Neutrophil (primary cell): ENCODE measurements at regions not wholly inside any gene's neighbourhood (a gene's known extent, or its start where the extent isn't known, plus 50 kb on each side); places are given as distances from the start of the nearest gene placed in this dataset.

Experiments
- H3K27ac ChIP-seq: fragments of 200-600 bp; sonication (generic); 2 replicates; pipeline ENCODE4 v1.5.1; 2016; ENCODE audit warnings: mild to moderate bottlenecking, moderate library complexity
- H3K27me3 ChIP-seq: fragments of 200-600 bp; sonication (generic); 2 replicates; pipeline ENCODE4 v1.6.0; 2016; ENCODE audit warnings: mild to moderate bottlenecking
- H3K36me3 ChIP-seq: fragments of 200-600 bp; sonication (generic); 2 replicates; pipeline ENCODE4 v1.5.1; 2017
- H3K4me1 ChIP-seq, 2 experiments: fragments of 200-600 bp in 1 of 2; sonication (generic) in 1 of 2; 1 replicate in 1 of 2; 2 replicates in 1 of 2; pipeline versions ENCODE4 v1.5.1 to v1.6.1; 2013 to 2016; ENCODE audit warnings: low read depth in 1 of 2, low read length in 1 of 2, mild to moderate bottlenecking in 1 of 2, moderate library complexity in 1 of 2; ENCODE audit not compliant: control insufficient read depth in 1 of 2, insufficient read depth in 1 of 2
- H3K4me3 ChIP-seq, 2 experiments: fragments of 200-600 bp in 1 of 2; sonication (generic) in 1 of 2; 1 replicate in 1 of 2; 2 replicates in 1 of 2; pipeline ENCODE4 v1.5.1; 2013 to 2016; ENCODE audit warnings: low read depth in 1 of 2, low read length in 1 of 2, mild to moderate bottlenecking in 1 of 2, moderate library complexity in 1 of 2
- H3K9me3 ChIP-seq: fragments of 200-600 bp; sonication (generic); 2 replicates; pipeline ENCODE4 v1.5.1; 2016
- TF ChIP-seq, protein P1 (sequence below): fragments of 200-600 bp; sonication (generic); IDR thresholded peaks from 2 replicates; pipeline ENCODE4 v1.5.1; 2016; ENCODE audit warnings: antibody characterized with exemption

DNA sequence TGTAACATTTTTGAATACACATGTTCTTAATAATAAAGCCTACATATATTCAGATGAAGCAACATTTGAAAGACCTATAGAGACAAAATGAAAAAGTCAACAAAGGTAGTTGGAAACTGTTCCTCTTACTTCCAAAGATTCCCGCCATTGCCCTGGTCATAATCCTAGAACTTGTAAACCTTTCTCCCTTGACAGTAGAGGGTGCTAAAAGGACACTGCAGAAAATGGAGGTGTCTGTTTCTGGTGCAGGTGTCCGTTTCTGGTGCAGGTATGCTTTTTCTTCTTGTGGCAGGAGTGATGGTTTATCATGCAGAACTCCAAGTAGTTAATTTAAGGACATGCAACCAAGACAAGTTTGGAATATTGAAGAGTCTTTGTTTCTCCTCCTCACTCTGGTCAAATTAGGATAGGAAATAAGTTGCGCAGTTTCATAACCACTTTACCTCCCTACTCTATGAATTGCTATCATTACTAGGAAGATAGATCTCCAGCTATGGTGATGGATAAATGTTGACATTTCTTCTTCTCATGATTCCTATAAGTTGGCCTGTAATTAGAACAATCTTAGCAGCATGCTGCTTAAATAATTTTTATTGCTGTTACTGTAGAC is 56.0 kb upstream of the FAM174A start:
- TF ChIP-seq, protein P1, sequence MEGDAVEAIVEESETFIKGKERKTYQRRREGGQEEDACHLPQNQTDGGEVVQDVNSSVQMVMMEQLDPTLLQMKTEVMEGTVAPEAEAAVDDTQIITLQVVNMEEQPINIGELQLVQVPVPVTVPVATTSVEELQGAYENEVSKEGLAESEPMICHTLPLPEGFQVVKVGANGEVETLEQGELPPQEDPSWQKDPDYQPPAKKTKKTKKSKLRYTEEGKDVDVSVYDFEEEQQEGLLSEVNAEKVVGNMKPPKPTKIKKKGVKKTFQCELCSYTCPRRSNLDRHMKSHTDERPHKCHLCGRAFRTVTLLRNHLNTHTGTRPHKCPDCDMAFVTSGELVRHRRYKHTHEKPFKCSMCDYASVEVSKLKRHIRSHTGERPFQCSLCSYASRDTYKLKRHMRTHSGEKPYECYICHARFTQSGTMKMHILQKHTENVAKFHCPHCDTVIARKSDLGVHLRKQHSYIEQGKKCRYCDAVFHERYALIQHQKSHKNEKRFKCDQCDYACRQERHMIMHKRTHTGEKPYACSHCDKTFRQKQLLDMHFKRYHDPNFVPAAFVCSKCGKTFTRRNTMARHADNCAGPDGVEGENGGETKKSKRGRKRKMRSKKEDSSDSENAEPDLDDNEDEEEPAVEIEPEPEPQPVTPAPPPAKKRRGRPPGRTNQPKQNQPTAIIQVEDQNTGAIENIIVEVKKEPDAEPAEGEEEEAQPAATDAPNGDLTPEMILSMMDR, result no peak
- Histone ChIP-seq H3K27ac (no peak overlapping the region), H3K4me1 (no peaks in the 10 kb centered on the region), H3K4me3 (no peak overlapping the region), H3K36me3 (no peaks in the 10 kb centered on the region), H3K27me3 (no peaks in the 10 kb centered on the region), H3K9me3 (no peaks in the 10 kb centered on the region)

DNA sequence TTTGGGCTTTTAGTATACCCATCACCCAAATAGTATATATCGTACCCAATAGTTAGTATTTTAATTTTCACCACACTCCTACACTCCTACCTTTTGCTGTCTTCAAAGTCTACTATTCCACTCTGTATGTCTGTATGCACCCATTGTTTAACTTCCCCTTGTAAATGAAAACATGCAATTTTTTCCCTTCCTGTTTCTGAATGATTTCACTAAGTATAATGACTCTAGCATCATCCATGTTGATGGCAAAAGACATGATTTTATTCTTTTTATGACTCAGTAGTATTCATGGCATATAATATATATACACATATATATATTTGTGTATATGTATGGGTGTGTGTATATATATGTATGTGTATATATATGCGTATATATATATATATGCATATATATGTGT is 63.1 kb upstream of the FAM174A start:
- H3K4me3 ChIP-seq, result no peak overlapping the region
- H3K4me1 ChIP-seq, result no peaks in the 10 kb centered on the region
- TF ChIP-seq, protein P1, result no peak
- H3K36me3 ChIP-seq, result no peaks in the 10 kb centered on the region
- H3K9me3 ChIP-seq, result no peaks in the 10 kb centered on the region
- no peak overlapping the region for H3K27ac ChIP-seq
- H3K27me3 ChIP-seq, result no peaks in the 10 kb centered on the region

DNA sequence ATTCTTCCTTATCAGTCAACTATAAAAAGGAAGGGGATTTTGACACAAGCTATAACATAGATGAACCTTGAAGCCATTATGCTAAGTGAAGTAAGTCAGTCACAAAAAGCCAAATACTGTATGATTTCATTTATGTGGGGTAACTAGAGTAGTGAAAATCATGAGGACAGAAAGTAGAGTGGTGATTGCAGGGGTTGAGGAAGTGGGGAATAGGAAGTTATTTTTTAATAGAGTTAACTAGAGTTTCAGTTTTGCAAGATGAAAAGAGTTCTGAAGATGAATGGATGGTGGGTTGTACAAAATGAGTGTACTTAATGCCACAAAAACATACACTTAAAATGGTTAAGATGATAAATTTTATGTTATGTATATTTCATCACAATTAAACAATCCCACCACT is 65.4 kb upstream of the FAM174A start:
- no peak overlapping the region for H3K4me3 ChIP-seq
- no peaks in the 10 kb centered on the region for H3K27me3 ChIP-seq
- TF ChIP-seq, protein P1, result no peak
- H3K36me3 ChIP-seq, result no peaks in the 10 kb centered on the region
- H3K4me1 ChIP-seq, result no peaks in the 10 kb centered on the region
- no peak overlapping the region for H3K27ac ChIP-seq
- H3K9me3 ChIP-seq, result no peaks in the 10 kb centered on the region

DNA sequence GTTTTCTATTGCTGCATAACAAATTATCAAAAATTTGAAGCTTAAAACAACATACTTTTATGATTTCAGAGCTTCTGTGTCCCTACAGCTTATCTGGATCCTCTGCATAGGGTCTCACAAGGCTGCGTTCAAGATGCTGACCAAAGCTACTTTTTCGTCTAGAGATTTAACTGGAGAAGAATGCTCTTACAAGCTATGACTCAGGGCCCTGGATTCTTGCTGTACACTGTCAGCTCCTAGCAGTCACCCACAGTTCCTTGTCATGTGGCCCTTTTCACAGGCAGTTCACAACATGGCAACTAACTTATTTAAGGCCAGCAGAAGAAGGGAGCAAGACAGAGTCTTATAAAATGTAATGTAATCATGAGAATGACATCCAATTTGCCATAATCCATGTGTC is 70.8 kb upstream of the FAM174A start:
- Histone ChIP-seq H3K4me3 (no peak overlapping the region), H3K4me1 (no peaks in the 10 kb centered on the region), H3K27me3 (no peaks in the 10 kb centered on the region), H3K27ac (no peak overlapping the region), H3K9me3 (no peaks in the 10 kb centered on the region), H3K36me3 (no peaks in the 10 kb centered on the region)
- TF ChIP-seq, protein P1, result no peak

DNA sequence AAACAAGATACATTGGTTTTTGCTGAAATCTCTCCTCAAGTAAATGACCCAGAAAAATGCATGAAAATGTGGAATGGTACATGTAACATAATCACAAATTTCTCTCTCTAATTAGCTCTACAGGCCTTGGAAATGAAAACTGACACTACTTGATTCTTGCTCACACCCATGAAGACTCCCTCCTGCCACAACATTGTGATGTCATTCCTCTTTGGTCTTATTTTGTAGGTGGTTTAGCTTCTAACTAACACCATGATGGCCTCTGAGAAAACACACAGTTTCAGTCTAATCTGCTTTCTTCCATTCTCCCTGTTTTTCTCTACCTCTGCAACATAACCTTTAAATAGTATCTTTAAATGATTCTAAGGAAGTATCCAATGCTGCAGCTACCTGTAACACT is 78.6 kb upstream of the FAM174A start:
- H3K4me3 ChIP-seq, result no peak overlapping the region
- H3K36me3 ChIP-seq, result no peaks in the 10 kb centered on the region
- TF ChIP-seq, protein P1, result no peak
- H3K4me1 ChIP-seq, result no peaks in the 10 kb centered on the region
- H3K27me3 ChIP-seq, result no peaks in the 10 kb centered on the region
- no peak overlapping the region for H3K27ac ChIP-seq
- H3K9me3 ChIP-seq, result no peaks in the 10 kb centered on the region

DNA sequence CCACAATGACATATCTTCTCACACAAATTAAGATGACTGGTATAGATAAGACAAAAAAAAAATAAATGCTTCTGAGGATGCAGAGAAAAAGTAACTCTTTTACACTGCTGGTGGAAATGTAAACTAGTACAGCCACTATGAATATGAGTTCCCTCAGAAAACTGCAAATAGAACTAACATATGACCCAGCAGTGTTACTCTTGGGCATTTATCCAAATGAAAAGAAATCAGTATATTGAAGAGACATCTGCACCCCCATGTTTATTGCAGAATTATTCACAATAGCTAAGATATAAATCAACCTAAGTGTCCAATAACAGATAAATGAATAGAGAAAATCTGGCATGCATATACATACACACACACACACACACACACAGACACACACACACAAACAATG is 83.0 kb upstream of the FAM174A start:
- Histone ChIP-seq H3K36me3 (no peaks in the 10 kb centered on the region), H3K9me3 (no peaks in the 10 kb centered on the region), H3K27ac (no peak overlapping the region), H3K4me1 (no peaks in the 10 kb centered on the region), H3K4me3 (no peak overlapping the region), H3K27me3 (no peaks in the 10 kb centered on the region)
- TF ChIP-seq, protein P1, result no peak
